ENCODE measurements at regions not wholly inside any gene's neighbourhood (a gene's known extent, or its start where the extent isn't known, plus 50 kb on each side); places are given as distances from the start of the nearest gene placed in this dataset.
A peak's percentile ranks its signal among the peaks of the same experiment; 100 is the strongest.

DNA sequence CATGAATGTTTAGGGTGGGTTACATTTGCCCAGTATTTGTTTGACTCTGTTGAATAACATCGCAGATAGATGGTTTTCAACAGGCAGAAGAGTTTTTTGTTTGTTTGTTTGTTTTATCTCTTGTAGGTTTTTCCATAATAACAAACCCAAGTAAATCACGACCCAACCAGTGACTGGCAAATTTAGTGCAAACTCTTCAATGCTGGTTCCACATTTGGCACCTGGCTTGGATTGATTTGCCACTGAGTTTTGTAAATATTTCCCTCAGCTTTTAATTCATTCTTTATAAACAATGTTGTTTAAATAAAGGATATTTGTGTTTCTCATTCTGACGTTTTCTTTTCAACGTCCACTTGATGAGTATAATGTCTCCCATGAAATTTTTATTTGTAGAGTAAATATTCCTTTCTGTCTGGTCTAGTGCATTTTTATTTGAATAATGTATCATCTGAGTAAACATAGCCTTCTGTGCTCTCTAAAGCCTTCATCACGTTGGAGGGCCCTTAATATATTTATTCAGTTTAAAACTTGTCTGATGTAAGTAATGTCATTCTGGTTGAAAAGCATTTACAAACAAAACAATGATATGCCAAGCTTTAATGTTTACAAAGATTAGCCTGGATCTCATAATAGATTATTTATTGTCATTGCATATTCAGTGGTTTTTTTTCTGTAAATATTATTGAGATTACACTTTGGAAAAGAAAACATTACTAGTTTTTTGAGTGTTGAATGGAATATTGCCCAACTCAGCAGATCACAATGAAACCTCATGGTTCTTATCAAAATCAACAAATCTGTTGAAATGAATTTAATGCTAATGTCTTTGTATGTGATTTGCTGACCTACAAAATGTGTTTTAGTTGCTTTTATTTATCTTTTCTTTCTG, 90.4 kb upstream of the PEG3 start:
- DNase-seq (ENCODE audit: extremely low spot score, unreplicated experiment) = no peak
- no peaks in the 10 kb centered on the region for H3K27me3 Mint-ChIP-seq (ENCODE audit: unreplicated experiment)
- TF ChIP-seq, protein P1, sequence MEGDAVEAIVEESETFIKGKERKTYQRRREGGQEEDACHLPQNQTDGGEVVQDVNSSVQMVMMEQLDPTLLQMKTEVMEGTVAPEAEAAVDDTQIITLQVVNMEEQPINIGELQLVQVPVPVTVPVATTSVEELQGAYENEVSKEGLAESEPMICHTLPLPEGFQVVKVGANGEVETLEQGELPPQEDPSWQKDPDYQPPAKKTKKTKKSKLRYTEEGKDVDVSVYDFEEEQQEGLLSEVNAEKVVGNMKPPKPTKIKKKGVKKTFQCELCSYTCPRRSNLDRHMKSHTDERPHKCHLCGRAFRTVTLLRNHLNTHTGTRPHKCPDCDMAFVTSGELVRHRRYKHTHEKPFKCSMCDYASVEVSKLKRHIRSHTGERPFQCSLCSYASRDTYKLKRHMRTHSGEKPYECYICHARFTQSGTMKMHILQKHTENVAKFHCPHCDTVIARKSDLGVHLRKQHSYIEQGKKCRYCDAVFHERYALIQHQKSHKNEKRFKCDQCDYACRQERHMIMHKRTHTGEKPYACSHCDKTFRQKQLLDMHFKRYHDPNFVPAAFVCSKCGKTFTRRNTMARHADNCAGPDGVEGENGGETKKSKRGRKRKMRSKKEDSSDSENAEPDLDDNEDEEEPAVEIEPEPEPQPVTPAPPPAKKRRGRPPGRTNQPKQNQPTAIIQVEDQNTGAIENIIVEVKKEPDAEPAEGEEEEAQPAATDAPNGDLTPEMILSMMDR (IDR thresholded peaks at IDR 0.05) = no peak
- no peaks in the 10 kb centered on the region for H3K36me3 Mint-ChIP-seq (ENCODE audit: unreplicated experiment)
- H3K9me3 Mint-ChIP-seq (ENCODE audit: unreplicated experiment) = peaks cover 30% of the 10 kb centered on the region
- H3K4me1 Mint-ChIP-seq (ENCODE audit: unreplicated experiment) = no peaks in the 10 kb centered on the region
- no peak overlapping the region for H3K4me3 Mint-ChIP-seq (ENCODE audit: unreplicated experiment)
- H3K27ac Mint-ChIP-seq (ENCODE audit: unreplicated experiment) = no peak overlapping the region

DNA sequence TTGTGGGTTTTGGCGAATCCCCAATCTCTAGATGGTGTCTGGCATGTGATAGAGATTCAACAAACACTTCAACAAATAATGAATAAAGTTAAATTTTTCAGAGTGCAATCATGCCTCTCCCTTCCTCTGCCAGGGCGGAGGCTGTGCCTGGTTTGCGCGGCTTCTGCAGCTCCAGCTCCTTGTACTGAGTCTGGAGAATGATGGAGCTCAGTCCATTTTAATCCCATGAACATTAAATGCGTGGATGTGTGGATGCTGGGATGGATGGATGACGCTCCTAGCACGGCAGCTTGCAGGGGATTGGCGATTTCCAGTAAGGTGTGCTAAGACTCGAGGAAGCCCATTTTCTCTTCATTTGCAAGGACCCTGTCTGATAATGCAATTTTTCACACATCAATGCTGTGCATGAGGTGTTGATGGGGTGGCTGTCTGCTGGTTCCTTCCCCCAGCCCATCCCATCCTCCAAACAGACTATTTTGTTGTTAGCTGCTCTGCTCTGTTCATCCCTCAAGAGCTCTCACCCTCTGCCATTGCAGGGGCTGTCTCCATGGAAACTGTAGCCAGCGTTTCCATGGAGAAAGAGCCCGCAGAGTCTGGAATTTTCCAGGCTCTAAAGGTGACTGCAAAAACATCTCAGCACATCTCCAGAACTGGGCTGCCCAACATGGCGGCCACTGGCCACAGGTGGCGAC, 92.6 kb upstream of the PEG3 start:
- DNase-seq (ENCODE audit: extremely low spot score, unreplicated experiment) = no peak
- Mint-ChIP-seq H3K4me3 (ENCODE audit: unreplicated experiment) (no peak overlapping the region), H3K27me3 (ENCODE audit: unreplicated experiment) (no peaks in the 10 kb centered on the region), H3K27ac (ENCODE audit: unreplicated experiment) (no peak overlapping the region), H3K9me3 (ENCODE audit: unreplicated experiment) (peaks cover 36% of the 10 kb centered on the region), H3K4me1 (ENCODE audit: unreplicated experiment) (no peaks in the 10 kb centered on the region), H3K36me3 (ENCODE audit: unreplicated experiment) (peaks cover 2% of the 10 kb centered on the region)
- TF ChIP-seq, protein P1 (IDR thresholded peaks at IDR 0.05) = no peak

DNA sequence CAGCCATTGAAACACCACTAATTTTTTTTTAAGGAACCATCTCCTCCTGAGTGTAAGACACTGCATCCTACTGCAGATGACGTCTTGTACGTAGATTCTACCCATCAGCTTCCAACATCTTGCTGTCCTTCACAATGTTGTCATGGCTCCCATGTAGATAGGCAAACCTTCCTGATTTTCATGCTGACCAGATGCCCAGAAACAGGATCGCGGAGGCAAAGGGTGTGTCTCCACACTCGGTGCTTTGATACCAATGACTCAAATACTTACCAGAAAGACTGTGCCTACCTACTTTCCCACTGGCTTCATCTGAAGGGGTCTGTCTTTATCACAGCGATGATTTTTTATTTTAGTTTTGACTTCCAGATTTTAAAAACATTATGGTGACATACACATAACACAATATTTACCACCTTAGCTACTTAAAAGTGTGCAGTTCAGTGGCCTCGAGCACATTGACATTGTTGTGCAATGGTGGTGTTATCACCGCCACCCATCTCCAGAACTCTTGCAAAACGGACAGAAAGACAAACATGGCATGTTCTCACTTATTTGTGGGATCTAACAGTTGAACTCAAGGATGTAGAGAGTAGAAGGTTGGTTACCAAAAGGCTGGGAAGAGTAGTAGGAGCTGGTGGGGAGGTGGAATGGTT, 94.0 kb upstream of the PEG3 start:
- DNase-seq (ENCODE audit: extremely low spot score, unreplicated experiment) = no peak
- peaks cover 36% of the 10 kb centered on the region for H3K9me3 Mint-ChIP-seq (ENCODE audit: unreplicated experiment)

DNA sequence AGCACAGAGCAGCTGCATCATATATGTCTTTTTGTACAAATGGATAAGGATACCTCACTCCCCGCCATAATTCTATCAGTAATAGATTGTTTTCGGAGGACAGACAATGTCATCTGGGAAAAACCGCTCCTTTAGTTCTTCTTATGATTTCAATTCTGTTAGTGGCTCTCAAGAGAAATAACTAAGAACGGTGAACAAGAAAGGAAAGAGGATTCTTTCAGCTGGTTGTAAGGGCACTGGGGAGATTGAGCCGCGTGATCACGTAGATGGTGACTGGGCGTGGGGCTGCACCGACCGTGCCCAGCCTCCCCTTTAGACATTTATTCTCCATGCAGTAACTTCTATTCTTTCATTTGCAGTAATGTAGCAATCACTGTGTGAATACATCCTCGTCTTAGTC, 99.4 kb upstream of the PEG3 start:
- H3K4me1 Mint-ChIP-seq (ENCODE audit: unreplicated experiment) = no peaks in the 10 kb centered on the region
- no peak for DNase-seq (ENCODE audit: extremely low spot score, unreplicated experiment)
- peaks cover 2% of the 10 kb centered on the region for H3K36me3 Mint-ChIP-seq (ENCODE audit: unreplicated experiment)
- no peaks in the 10 kb centered on the region for H3K27me3 Mint-ChIP-seq (ENCODE audit: unreplicated experiment)
- no peak overlapping the region for H3K27ac Mint-ChIP-seq (ENCODE audit: unreplicated experiment)
- H3K9me3 Mint-ChIP-seq (ENCODE audit: unreplicated experiment) = peaks cover 42% of the 10 kb centered on the region
- H3K4me3 Mint-ChIP-seq (ENCODE audit: unreplicated experiment) = no peak overlapping the region
- TF ChIP-seq, protein P1 (IDR thresholded peaks at IDR 0.05) = no peak

More for the DNA sequence above, 94.0 kb upstream of the PEG3 start:
- H3K36me3 Mint-ChIP-seq (ENCODE audit: unreplicated experiment) = peaks cover 2% of the 10 kb centered on the region
- H3K27me3 Mint-ChIP-seq (ENCODE audit: unreplicated experiment) = no peaks in the 10 kb centered on the region
- no peak overlapping the region for H3K27ac Mint-ChIP-seq (ENCODE audit: unreplicated experiment)
- H3K4me3 Mint-ChIP-seq (ENCODE audit: unreplicated experiment) = no peak overlapping the region
- no peaks in the 10 kb centered on the region for H3K4me1 Mint-ChIP-seq (ENCODE audit: unreplicated experiment)
- TF ChIP-seq, protein P1 (IDR thresholded peaks at IDR 0.05) = no peak

DNA sequence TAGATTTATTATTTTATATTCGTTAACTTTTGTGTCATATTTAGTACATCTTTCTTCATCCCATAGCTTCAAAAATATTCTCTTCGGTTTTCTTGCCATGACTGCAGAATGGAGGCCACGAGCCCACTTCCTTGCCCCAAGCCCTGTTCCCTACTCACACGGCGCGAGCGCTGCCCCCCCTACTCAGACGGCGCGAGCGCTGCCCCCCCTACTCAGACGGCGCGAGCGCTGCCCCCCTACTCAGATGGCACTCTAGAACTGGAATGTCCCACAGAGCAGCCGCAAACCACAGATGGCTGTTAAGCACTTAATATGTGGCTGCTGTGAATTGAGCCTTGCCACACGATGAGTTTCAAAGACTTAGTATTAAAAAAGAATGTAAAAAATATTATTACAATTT, 102.2 kb upstream of the PEG3 start:
- peaks cover 30% of the 10 kb centered on the region for H3K9me3 Mint-ChIP-seq (ENCODE audit: unreplicated experiment)
- no peaks in the 10 kb centered on the region for H3K27me3 Mint-ChIP-seq (ENCODE audit: unreplicated experiment)
- peak; percentile 93 for DNase-seq (ENCODE audit: extremely low spot score, unreplicated experiment)
- H3K4me3 Mint-ChIP-seq (ENCODE audit: unreplicated experiment) = no peak overlapping the region
- no peaks in the 10 kb centered on the region for H3K36me3 Mint-ChIP-seq (ENCODE audit: unreplicated experiment)
- TF ChIP-seq, protein P1 (IDR thresholded peaks at IDR 0.05) = no peak
- H3K4me1 Mint-ChIP-seq (ENCODE audit: unreplicated experiment) = no peaks in the 10 kb centered on the region
- H3K27ac Mint-ChIP-seq (ENCODE audit: unreplicated experiment) = no peak overlapping the region
